Upper lobe of right lung (tissue), 1 donor: ENCODE measurements at regions not wholly inside any gene's neighbourhood (a gene's known extent, or its start where the extent isn't known, plus 50 kb on each side); places are given as distances from the start of the nearest gene placed in this dataset.
"Not testable (repeated sequence)": the region's sequence is repeated elsewhere in the genome, so short reads cannot be mapped to it uniquely, and the experiment has no call there.

Source experiments
- ATAC-seq: fragments of 200-7000 bp; cut with Tn5 transposase; one replicate; pipeline ENCODE4 v1.9.1; 2020; ENCODE audit warnings: mild to moderate bottlenecking, moderate library complexity
- DNase-seq: peaks from one replicate; pipeline ENCODE4 v3.0.0-alpha.2; 2020
- H3K27ac ChIP-seq: fragments of 200-600 bp; one replicate; pipeline ENCODE4 v1.8.0; 2022
- H3K27me3 ChIP-seq: fragments of 200-600 bp; one replicate; pipeline ENCODE4 v1.8.0; 2022; ENCODE audit warnings: mild to moderate bottlenecking
- H3K36me3 ChIP-seq: fragments of 200-600 bp; one replicate; pipeline ENCODE4 v1.8.0; 2022
- H3K4me1 ChIP-seq: fragments of 200-600 bp; one replicate; pipeline ENCODE4 v1.8.0; 2022
- H3K4me3 ChIP-seq: fragments of 200-600 bp; one replicate; pipeline ENCODE4 v1.8.0; 2022; ENCODE audit warnings: mild to moderate bottlenecking
- H3K9me3 ChIP-seq: fragments of 200-600 bp; one replicate; pipeline ENCODE4 v1.8.0; 2022
- intact Hi-C: fragments of 100-400 bp; cut with DNase I; formaldehyde crosslinking; loops from one replicate; pipeline ENCODE4 v1.11.0; 2022
- TF ChIP-seq, protein P1 (sequence below): fragments of 200-600 bp; IDR thresholded peaks from one replicate; pipeline ENCODE4 v1.8.0; 2022; ENCODE audit warnings: antibody characterized with exemption
- donor health status: DM: no; HTN: yes; CAD: no; lungs with severe emphysema.

DNA sequence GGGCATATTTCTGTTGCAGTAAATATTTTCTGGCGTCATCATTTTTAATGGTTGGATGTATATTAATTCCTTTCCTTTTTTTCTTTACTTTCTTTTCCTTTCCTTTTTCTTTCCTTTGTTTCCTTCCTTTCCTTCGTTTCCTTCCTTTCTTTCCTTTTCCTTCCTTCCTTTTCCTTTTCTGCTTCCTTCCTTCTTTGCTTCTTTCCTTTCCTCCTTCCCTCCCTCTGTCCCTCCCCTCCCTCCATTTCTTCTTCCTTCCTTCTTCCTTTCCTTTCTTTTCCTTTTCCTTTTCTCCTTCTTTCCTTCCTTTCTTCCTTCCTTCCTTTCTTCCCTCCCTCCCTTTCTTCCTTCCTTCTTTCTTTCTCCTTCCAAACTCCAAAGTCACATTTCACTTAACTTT, 54.9 kb upstream of the LYSMD4 start:
- no peak for ATAC-seq
- Histone ChIP-seq H3K27me3 (no peaks in the 10 kb centered on the region), H3K9me3 (no peaks in the 10 kb centered on the region), H3K4me3 (no peak overlapping the region), H3K36me3 (no peaks in the 10 kb centered on the region), H3K27ac (no peak overlapping the region), H3K4me1 (no peaks in the 10 kb centered on the region)
- no peak for DNase-seq
- intact Hi-C loops = no loop called here
- TF ChIP-seq, protein P1, sequence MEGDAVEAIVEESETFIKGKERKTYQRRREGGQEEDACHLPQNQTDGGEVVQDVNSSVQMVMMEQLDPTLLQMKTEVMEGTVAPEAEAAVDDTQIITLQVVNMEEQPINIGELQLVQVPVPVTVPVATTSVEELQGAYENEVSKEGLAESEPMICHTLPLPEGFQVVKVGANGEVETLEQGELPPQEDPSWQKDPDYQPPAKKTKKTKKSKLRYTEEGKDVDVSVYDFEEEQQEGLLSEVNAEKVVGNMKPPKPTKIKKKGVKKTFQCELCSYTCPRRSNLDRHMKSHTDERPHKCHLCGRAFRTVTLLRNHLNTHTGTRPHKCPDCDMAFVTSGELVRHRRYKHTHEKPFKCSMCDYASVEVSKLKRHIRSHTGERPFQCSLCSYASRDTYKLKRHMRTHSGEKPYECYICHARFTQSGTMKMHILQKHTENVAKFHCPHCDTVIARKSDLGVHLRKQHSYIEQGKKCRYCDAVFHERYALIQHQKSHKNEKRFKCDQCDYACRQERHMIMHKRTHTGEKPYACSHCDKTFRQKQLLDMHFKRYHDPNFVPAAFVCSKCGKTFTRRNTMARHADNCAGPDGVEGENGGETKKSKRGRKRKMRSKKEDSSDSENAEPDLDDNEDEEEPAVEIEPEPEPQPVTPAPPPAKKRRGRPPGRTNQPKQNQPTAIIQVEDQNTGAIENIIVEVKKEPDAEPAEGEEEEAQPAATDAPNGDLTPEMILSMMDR = no peak

DNA sequence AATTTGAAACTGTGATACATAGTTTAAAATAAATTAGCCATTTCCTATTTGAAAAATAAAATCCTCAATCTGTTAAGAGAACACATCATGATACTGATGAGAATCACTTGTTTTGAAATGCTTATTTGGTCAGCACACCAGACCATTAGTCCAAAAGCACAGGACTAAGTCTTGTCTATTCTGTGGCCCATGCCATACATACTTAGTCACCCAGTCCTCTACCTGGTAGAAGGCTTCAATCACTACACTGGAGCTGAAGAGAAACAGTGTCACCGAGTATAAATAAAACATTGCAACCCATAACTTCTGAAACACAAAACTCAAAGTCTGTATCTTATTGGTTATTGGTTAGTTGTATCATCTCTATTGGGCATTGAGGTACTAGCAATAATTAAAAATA, 51.6 kb upstream of the LYSMD4 start:
- H3K27me3 ChIP-seq, H3K4me1 ChIP-seq, intact Hi-C loops, ATAC-seq, H3K9me3 ChIP-seq, H3K4me3 ChIP-seq, H3K36me3 ChIP-seq, DNase-seq, H3K27ac ChIP-seq: not testable (repeated sequence)

DNA sequence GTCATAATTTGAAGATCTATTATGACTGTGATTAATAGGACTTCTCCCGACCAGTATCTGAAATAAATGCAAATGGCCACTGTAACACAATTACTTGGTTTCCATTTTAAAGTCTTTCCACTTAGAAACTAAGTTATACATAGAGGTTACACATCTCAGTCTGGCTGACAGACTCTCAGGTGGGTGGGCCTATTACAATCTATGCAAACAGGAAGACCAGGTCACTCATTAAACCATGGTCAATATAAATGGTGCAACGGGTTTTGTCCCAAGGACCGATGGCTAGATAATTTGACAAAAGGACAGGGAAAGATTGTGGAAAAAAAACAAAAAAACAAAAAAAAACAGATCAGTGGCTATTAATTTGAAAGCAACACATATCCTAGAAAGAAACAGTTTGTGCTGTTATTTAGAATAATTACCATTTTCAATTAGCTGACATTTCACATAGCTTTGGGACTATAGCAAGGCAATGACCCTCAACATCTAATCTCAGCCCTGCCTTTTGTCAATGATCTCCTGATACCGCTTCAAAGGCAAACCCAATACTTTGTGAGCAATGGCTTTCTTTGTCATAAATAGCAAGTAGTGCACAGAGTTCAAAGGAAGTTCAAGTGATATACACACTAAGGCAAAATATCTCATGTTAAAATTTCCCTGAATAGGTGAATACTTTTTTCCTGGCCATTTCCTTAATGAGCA, 50.8 kb upstream of the LYSMD4 start:
- H3K27ac ChIP-seq, H3K4me3 ChIP-seq, intact Hi-C loops, H3K9me3 ChIP-seq, ATAC-seq, H3K27me3 ChIP-seq, H3K4me1 ChIP-seq, DNase-seq, H3K36me3 ChIP-seq: not testable (repeated sequence)
